C4-2B (cell line): ENCODE measurements at regions not wholly inside any gene's neighbourhood (a gene's known extent, or its start where the extent isn't known, plus 50 kb on each side); places are given as distances from the start of the nearest gene placed in this dataset.
"Not testable (repeated sequence)": the region's sequence is repeated elsewhere in the genome, so short reads cannot be mapped to it uniquely, and the experiment has no call there.

Experiments
- H3K27ac ChIP-seq: fragments of 450-650 bp; 2 replicates; pipeline ENCODE4 v1.5.1; 2017
- ZFX ChIP-seq: fragments of 450-650 bp; IDR thresholded peaks from 2 replicates; pipeline ENCODE4 v1.6.1; 2017
- TF ChIP-seq, protein P1 (sequence below): fragments of 450-650 bp; conservative IDR thresholded peaks from 2 replicates; pipeline ENCODE4 v1.5.1; 2017; ENCODE audit warnings: mild to moderate bottlenecking

GRCh38 chr3:159401069-159401468 is 587.6 kb upstream of the IL12A start:
- TF ChIP-seq ZFX: no peak
- TF ChIP-seq, protein P1, sequence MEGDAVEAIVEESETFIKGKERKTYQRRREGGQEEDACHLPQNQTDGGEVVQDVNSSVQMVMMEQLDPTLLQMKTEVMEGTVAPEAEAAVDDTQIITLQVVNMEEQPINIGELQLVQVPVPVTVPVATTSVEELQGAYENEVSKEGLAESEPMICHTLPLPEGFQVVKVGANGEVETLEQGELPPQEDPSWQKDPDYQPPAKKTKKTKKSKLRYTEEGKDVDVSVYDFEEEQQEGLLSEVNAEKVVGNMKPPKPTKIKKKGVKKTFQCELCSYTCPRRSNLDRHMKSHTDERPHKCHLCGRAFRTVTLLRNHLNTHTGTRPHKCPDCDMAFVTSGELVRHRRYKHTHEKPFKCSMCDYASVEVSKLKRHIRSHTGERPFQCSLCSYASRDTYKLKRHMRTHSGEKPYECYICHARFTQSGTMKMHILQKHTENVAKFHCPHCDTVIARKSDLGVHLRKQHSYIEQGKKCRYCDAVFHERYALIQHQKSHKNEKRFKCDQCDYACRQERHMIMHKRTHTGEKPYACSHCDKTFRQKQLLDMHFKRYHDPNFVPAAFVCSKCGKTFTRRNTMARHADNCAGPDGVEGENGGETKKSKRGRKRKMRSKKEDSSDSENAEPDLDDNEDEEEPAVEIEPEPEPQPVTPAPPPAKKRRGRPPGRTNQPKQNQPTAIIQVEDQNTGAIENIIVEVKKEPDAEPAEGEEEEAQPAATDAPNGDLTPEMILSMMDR: no peak
- no peak overlapping the region for H3K27ac ChIP-seq

DNA sequence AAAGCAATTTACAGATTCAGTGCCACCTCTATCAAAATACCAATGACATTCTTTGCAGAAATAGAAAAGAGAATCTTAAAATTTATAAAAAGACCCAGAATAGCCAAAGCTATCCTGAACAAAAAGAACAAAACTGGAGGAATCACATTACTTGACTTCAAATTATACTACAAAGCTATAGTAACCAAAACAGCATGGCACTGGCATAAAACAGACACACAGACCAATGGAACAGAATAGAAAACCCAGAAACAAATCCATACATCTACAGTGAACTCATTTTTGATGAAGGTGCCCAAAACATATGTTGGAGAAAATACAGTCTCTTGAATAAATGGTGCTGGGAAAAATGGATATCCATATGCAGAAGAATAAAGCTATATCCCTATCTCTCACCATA is 578.9 kb upstream of the IL12A start:
- H3K27ac ChIP-seq: not testable (repeated sequence)

DNA sequence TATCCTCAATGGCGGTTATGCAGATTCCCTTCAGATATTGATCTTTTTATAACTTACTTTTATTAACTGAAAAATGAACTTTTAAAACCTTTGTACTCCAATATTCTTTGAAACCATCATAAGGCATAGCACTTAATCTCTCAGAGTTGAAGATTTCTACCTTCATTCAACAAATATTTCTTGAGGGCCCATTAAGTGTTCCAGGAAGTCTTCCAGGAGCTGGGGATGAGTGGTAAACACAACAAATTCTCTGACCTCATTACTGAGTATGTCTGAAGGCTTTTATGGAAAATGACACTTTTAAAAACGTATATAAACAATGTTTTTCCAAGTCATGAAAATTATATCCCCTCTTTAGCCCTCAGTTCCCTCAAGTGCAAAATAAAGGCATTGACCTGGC is 575.3 kb upstream of the IL12A start:
- H3K27ac ChIP-seq: no peak overlapping the region
- no peak for TF ChIP-seq ZFX
- TF ChIP-seq, protein P1: no peak

GRCh38 chr3:159416856-159417255 is 571.8 kb upstream of the IL12A start:
- no peak overlapping the region for H3K27ac ChIP-seq
- TF ChIP-seq, protein P1: no peak
- no peak for TF ChIP-seq ZFX

DNA sequence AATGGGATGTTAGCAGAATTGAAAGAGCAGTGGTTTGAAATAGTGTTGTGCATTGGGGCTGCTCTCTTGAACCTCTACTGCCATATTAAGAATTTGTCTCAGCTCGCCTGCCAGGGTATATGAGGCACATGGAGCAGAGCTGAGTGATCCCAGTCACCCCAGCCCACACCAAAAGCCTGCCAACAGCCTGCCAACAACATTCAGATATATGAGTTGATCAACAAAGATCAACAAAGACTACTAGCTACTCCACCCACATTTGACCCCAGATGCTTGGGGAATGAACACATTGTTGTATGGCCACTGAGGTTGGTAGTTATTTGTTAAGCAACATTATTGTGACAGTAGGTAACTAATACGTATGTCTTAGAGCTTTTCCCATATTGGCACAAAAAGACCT is 570.9 kb upstream of the IL12A start:
- H3K27ac ChIP-seq: no peak overlapping the region
- no peak for TF ChIP-seq ZFX

GRCh38 chr3:159418571-159419526 is 569.8 kb upstream of the IL12A start:
- TF ChIP-seq, protein P1: no peak
- no peak for TF ChIP-seq ZFX
- H3K27ac ChIP-seq: no peak overlapping the region

DNA sequence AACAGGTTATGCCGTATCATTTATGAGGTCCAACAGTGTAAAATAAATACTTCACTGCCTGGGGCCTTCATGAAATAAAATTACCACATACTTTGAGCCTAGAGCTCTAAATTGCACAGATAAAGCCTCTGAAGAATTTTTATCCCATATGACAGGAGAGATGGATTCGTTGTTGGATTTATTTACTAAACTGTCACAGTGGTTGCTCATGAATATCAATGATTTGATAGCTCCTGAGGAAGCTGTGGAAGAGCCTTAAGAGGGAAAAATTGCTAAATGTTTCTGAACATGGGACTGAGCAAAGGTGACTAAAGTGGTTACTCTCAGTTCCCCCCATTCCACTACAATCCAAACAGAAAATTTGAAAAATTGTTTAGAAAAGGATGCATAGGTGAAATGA is 558.9 kb upstream of the IL12A start:
- no peak overlapping the region for H3K27ac ChIP-seq
- TF ChIP-seq, protein P1: no peak

- no peak for TF ChIP-seq ZFX
- TF ChIP-seq, protein P1: no peak
- no peak overlapping the region for H3K27ac ChIP-seq
These were observed 555.8 kb upstream of the IL12A start for GRCh38 chr3:159432682-159433340.
